ENCODE measurements at regions not wholly inside any gene's neighbourhood (a gene's known extent, or its start where the extent isn't known, plus 50 kb on each side); places are given as distances from the start of the nearest gene placed in this dataset.

GRCh38 chr20:60326821-60327220 lies 368.6 kb downstream of the CDH26 start:
- Mint-ChIP-seq H3K27ac (no peak overlapping the region), H3K4me3 (no peak overlapping the region), H3K9me3 (no peaks in the 10 kb centered on the region), H3K27me3 (no peaks in the 10 kb centered on the region), H3K4me1 (no peaks in the 10 kb centered on the region), H3K36me3 (ENCODE audit: low read depth) (no peaks in the 10 kb centered on the region)
- intact Hi-C loops (cut with micrococcal nuclease): no loop called here
- no peak for DNase-seq

- Mint-ChIP-seq H3K36me3 (ENCODE audit: low read depth) (no peaks in the 10 kb centered on the region), H3K27ac (no peak overlapping the region), H3K27me3 (no peaks in the 10 kb centered on the region), H3K4me1 (no peaks in the 10 kb centered on the region), H3K4me3 (no peak overlapping the region), H3K9me3 (no peaks in the 10 kb centered on the region)
- DNase-seq: no peak
- intact Hi-C loops (cut with micrococcal nuclease): no loop called here
These were observed 369.9 kb downstream of the CDH26 start for GRCh38 chr20:60327971-60328660.

- DNase-seq: no peak
- no peak overlapping the region for H3K27ac Mint-ChIP-seq
- no peak overlapping the region for H3K4me3 Mint-ChIP-seq
- H3K4me1 Mint-ChIP-seq: no peaks in the 10 kb centered on the region
- no peaks in the 10 kb centered on the region for H3K27me3 Mint-ChIP-seq
- intact Hi-C loops (cut with micrococcal nuclease): no loop called here
- no peaks in the 10 kb centered on the region for H3K9me3 Mint-ChIP-seq
- H3K36me3 Mint-ChIP-seq (ENCODE audit: low read depth): no peaks in the 10 kb centered on the region
These were observed 372.2 kb downstream of the CDH26 start for GRCh38 chr20:60330461-60330860.

- no peak for DNase-seq
- Mint-ChIP-seq H3K4me1 (no peaks in the 10 kb centered on the region), H3K9me3 (no peaks in the 10 kb centered on the region), H3K36me3 (ENCODE audit: low read depth) (no peaks in the 10 kb centered on the region), H3K4me3 (no peak overlapping the region), H3K27me3 (no peaks in the 10 kb centered on the region), H3K27ac (no peak overlapping the region)
- intact Hi-C loops (cut with micrococcal nuclease): no loop called here
These were observed 373.6 kb downstream of the CDH26 start for GRCh38 chr20:60331688-60332300.

GRCh38 chr20:60332523-60332922 lies 374.3 kb downstream of the CDH26 start:
- Mint-ChIP-seq H3K27ac (no peak overlapping the region), H3K4me3 (no peak overlapping the region), H3K36me3 (ENCODE audit: low read depth) (no peaks in the 10 kb centered on the region), H3K9me3 (no peaks in the 10 kb centered on the region), H3K27me3 (no peaks in the 10 kb centered on the region), H3K4me1 (no peaks in the 10 kb centered on the region)
- intact Hi-C loops (cut with micrococcal nuclease): no loop called here
- DNase-seq: no peak

GRCh38 chr20:60334911-60335310 lies 376.7 kb downstream of the CDH26 start:
- no peak for DNase-seq
- Mint-ChIP-seq H3K4me3 (no peak overlapping the region), H3K4me1 (no peaks in the 10 kb centered on the region), H3K27ac (no peak overlapping the region), H3K36me3 (ENCODE audit: low read depth) (no peaks in the 10 kb centered on the region), H3K9me3 (no peaks in the 10 kb centered on the region), H3K27me3 (no peaks in the 10 kb centered on the region)
- intact Hi-C loops (cut with micrococcal nuclease): no loop called here

- H3K27me3 Mint-ChIP-seq: no peaks in the 10 kb centered on the region
These were observed 380.3 kb downstream of the CDH26 start for GRCh38 chr20:60338556-60338955.

GRCh38 chr20:60339738-60340137 lies 381.5 kb downstream of the CDH26 start:
- H3K27ac Mint-ChIP-seq: no peak overlapping the region

More at GRCh38 chr20:60338556-60338955, 380.3 kb downstream of the CDH26 start:
- no peak overlapping the region for H3K4me3 Mint-ChIP-seq
- H3K36me3 Mint-ChIP-seq (ENCODE audit: low read depth): no peaks in the 10 kb centered on the region
- no peak for DNase-seq
- no peak overlapping the region for H3K27ac Mint-ChIP-seq
- H3K4me1 Mint-ChIP-seq: no peaks in the 10 kb centered on the region
- intact Hi-C loops (cut with micrococcal nuclease): no loop called here
- H3K9me3 Mint-ChIP-seq: no peaks in the 10 kb centered on the region

GRCh38 chr20:60340232-60340631 lies 382.0 kb downstream of the CDH26 start:
- intact Hi-C loops (cut with micrococcal nuclease): no loop called here
- Mint-ChIP-seq H3K4me1 (no peaks in the 10 kb centered on the region), H3K27ac (no peak overlapping the region), H3K4me3 (no peak overlapping the region), H3K36me3 (ENCODE audit: low read depth) (no peaks in the 10 kb centered on the region), H3K9me3 (no peaks in the 10 kb centered on the region), H3K27me3 (no peaks in the 10 kb centered on the region)
- no peak for DNase-seq

More at GRCh38 chr20:60339738-60340137, 381.5 kb downstream of the CDH26 start:
- Mint-ChIP-seq H3K4me1 (no peaks in the 10 kb centered on the region), H3K4me3 (no peak overlapping the region), H3K36me3 (ENCODE audit: low read depth) (no peaks in the 10 kb centered on the region), H3K9me3 (no peaks in the 10 kb centered on the region), H3K27me3 (no peaks in the 10 kb centered on the region)
- intact Hi-C loops (cut with micrococcal nuclease): no loop called here
- no peak for DNase-seq

- Mint-ChIP-seq H3K4me1 (no peaks in the 10 kb centered on the region), H3K27me3 (no peaks in the 10 kb centered on the region), H3K27ac (no peak overlapping the region), H3K9me3 (no peaks in the 10 kb centered on the region), H3K4me3 (no peak overlapping the region), H3K36me3 (ENCODE audit: low read depth) (no peaks in the 10 kb centered on the region)
- intact Hi-C loops (cut with micrococcal nuclease): no loop called here
- DNase-seq: no peak
These were observed 382.8 kb downstream of the CDH26 start for GRCh38 chr20:60341062-60341461.

- Mint-ChIP-seq H3K4me3 (no peak overlapping the region), H3K27me3 (no peaks in the 10 kb centered on the region), H3K9me3 (no peaks in the 10 kb centered on the region), H3K4me1 (no peaks in the 10 kb centered on the region), H3K27ac (no peak overlapping the region), H3K36me3 (ENCODE audit: low read depth) (no peaks in the 10 kb centered on the region)
- intact Hi-C loops (cut with micrococcal nuclease): no loop called here
- no peak for DNase-seq
These were observed 386.9 kb downstream of the CDH26 start for GRCh38 chr20:60345106-60345505.

- no peak for DNase-seq
- Mint-ChIP-seq H3K4me1 (no peaks in the 10 kb centered on the region), H3K4me3 (no peak overlapping the region), H3K27ac (no peak overlapping the region), H3K36me3 (ENCODE audit: low read depth) (no peaks in the 10 kb centered on the region), H3K9me3 (no peaks in the 10 kb centered on the region), H3K27me3 (no peaks in the 10 kb centered on the region)
- intact Hi-C loops (cut with micrococcal nuclease): no loop called here
These were observed 391.2 kb downstream of the CDH26 start for GRCh38 chr20:60349418-60349817.

GRCh38 chr20:60352017-60352416 lies 393.8 kb downstream of the CDH26 start:
- H3K9me3 Mint-ChIP-seq: no peaks in the 10 kb centered on the region
- H3K4me3 Mint-ChIP-seq: no peak overlapping the region
- no peak for DNase-seq
- H3K27ac Mint-ChIP-seq: no peak overlapping the region
- H3K4me1 Mint-ChIP-seq: peaks cover 2% of the 10 kb centered on the region
- no peaks in the 10 kb centered on the region for H3K36me3 Mint-ChIP-seq (ENCODE audit: low read depth)
- intact Hi-C loops (cut with micrococcal nuclease): no loop called here
- H3K27me3 Mint-ChIP-seq: no peaks in the 10 kb centered on the region

- no peak for DNase-seq
- Mint-ChIP-seq H3K4me3 (no peak overlapping the region), H3K36me3 (ENCODE audit: low read depth) (no peaks in the 10 kb centered on the region), H3K4me1 (peaks cover 2% of the 10 kb centered on the region), H3K27me3 (no peaks in the 10 kb centered on the region), H3K27ac (no peak overlapping the region), H3K9me3 (no peaks in the 10 kb centered on the region)
- intact Hi-C loops (cut with micrococcal nuclease): no loop called here
These were observed 394.4 kb downstream of the CDH26 start for GRCh38 chr20:60352596-60352995.
